ENCODE measurements at regions not wholly inside any gene's neighbourhood (a gene's known extent, or its start where the extent isn't known, plus 50 kb on each side); places are given as distances from the start of the nearest gene placed in this dataset.
"Not testable (repeated sequence)": the region's sequence is repeated elsewhere in the genome, so short reads cannot be mapped to it uniquely, and the experiment has no call there.

DNA sequence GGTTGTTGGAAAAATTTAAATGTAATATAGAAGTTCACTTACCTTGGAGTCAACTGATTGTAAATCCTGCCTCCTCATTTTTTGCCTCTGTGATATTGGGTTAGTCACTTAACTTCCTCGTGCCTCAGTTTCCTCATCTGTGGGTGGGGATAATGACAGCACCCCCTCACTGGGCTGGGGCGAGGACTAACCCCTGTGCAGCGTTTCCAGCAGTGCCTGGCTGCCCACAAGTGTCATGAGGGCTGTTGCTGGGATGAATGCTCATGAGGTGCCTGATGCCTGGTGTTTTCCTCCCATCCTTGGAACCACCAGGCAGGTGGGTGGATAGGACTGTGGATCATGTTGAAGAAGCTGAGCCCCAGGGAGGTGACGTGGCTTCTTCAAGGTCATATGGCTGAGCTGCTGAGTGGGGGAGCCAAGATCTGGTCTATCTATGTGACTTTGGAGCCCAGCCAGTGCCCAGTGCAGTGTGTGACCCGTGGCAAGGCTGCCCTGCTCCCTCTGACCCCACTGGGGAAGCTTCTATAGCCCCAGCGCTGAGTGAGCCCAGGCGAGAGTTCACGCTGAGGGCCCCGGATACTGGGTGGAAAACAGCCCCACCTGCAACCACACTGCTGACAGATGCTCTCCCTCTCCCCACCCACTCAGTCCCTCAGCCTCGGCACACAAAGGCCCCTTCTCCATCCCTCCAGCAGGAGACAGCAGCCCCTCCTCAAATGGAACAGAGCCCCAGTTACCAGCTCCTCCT is 446.0 kb downstream of the PTPRU start:
- DNase-seq: no peak

- not testable (repeated sequence) for DNase-seq
These were observed 445.1 kb downstream of the PTPRU start for GRCh38 chr1:29681416-29681815.

- DNase-seq: no peak
These were observed 443.7 kb downstream of the PTPRU start for GRCh38 chr1:29679828-29680558.

GRCh38 chr1:29679316-29679715 is 443.0 kb downstream of the PTPRU start:
- no peak for DNase-seq

- no peak for DNase-seq
These were observed 441.0 kb downstream of the PTPRU start for GRCh38 chr1:29677028-29678024.

GRCh38 chr1:29676496-29676895 is 440.2 kb downstream of the PTPRU start:
- no peak for DNase-seq

DNA sequence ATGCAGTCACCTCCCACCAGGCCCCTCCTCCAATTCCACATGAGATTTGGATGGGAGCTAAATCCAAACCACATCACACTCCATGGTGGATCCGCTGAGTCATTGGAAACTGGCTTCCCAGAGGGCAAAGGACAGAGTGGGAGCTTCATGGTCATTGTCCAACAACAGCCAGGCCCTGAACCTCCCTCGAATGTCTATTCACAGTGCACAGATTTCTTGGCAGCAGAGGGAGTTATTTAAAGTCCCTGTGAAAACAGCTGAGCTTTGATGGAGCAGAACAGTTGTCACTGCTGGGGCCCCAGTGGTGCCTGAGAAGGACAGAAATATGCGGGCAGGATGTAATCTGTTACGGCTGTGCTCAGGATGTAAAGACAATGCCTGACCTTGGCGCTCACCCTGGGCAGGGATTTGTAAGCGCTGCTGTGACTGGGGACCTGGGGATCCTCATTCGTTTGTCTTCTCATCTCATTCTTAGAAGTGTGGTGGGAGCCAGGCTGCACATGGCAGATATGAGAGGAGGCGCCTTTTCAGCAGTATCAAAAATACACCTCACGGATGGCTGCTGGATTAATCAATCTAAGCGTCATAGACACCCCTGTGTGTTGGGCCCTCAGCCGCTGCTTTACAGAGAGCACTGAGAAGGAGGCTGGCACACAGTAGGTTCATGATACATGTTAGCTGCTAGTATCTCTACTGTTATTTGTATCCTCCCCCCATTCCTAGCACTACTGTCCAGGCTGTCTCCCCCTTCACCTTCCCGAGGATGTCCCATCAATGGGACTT is 439.4 kb downstream of the PTPRU start:
- DNase-seq: no peak

- no peak for DNase-seq
These were observed 438.5 kb downstream of the PTPRU start for GRCh38 chr1:29674627-29675326.

DNA sequence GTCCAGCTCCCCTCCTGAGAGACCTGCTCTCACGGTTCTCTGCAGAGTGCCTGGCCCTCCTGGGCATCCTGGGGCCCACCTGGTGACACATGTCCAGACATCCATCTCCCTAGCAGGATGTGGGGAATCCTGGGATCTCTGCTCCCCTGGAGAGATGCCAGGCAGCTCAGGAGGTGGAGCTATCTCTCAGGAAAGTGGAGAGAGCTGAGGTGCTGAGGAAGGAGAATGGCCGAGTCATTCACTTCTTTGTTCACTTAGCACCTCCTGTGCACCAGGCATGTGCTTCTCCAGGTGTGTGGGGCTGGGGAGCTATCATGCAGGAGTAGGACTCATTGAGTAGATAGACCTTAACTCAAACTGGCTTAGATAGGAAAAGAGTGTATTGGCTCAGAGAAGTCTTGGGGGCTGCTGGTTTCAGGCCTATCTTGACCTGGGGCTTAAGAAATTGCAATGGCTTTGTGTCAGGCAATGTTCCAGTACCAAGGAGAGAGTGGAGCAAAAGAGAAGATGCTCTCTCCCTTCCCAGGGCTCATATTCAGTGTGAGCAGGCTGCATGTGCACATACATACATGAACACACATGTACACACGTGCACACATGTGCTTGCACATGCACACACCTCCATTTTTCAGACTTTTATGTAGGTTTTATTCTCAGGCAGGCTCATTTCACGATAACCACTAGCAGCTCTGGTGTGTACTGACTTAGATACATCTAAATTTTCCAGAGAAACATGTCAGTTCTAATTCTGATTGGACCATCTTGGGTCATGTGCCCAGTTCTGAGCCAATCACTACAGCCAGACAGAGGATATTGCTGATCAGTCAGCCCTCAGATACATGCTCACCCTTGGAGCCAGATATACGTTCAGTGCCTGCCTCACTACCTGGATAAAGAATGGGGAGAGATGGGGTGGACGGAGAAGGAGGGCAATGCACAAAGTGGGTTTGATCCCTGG is 437.6 kb downstream of the PTPRU start:
- no peak for DNase-seq

DNA sequence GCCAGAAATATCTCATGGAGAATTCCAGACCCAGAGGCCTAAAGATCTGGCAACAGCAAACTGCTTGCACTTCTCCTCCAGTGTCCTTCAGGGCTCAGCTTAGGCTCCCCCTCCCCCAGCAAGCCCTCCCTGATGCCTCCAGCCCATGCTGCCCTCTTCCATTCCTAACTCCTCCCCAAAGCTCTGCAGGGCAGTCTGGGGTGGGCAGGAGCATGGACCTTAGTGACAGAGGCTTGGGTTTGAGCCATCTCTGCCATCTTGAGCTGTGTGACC is 436.8 kb downstream of the PTPRU start:
- no peak for DNase-seq

DNA sequence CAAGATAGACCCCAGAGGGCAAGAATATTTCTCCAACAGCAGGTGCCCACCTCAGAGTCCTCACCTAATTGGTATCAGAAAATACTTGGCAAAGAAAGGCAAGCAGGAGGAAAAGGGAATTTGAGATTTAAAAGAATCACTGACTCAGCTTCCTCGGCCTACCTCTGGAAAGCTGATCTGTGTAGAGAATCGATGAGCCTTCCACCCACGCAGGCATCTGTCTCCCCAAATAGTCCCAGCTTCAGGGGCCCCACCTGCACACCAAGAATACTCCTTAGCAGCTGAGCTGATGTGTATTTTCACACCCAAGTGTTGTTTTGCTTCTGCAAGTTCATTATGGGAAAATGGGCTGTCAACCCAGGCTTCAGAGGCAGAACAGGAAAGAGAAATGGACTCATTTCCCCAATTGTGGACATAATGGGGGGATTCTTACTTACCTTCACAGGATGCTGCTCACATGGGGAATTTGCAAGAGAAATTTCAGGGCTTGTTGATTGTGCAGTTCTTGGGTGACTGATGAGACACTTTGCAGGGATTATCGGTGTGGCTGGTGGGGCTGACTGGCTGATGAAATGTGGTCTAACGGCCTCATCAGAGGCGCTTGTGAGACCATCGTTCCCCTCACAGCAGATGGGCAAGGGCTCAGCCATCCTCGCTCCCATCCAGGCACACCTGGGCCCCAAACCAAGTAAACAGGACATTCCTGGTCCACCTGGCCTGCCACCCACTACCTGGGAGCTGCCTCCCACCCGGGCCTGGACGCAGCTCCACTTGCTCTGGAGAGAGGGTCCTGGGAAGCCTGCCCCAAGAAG is 436.3 kb downstream of the PTPRU start:
- no peak for DNase-seq

GRCh38 chr1:29671446-29672356 is 435.4 kb downstream of the PTPRU start:
- no peak for DNase-seq

- no peak for DNase-seq
These were observed 434.4 kb downstream of the PTPRU start for GRCh38 chr1:29670752-29671151.

- DNase-seq: no peak
These were observed 433.6 kb downstream of the PTPRU start for GRCh38 chr1:29669912-29670311.

- no peak for DNase-seq
These were observed 433.0 kb downstream of the PTPRU start for GRCh38 chr1:29669158-29669871.

- DNase-seq: no peak
These were observed 432.3 kb downstream of the PTPRU start for GRCh38 chr1:29668551-29669157.

DNA sequence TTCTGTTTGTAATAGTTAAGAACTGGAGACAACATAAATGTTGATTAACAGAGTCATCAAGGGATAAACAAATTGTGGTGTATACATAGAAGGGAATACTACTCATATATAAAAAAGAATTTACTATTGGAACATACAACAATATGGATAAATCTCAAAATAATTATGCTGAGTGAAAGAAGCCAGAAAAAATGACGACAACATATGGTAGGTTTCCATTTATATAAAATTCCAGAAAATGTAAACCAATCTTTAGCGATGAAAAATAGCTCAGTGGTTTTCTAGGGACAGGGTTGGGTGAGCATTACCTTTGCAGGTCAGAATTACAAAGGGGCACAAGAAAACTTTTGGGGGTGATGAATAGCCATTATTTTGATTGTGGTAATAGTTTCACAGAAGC is 431.6 kb downstream of the PTPRU start:
- DNase-seq: no peak

DNA sequence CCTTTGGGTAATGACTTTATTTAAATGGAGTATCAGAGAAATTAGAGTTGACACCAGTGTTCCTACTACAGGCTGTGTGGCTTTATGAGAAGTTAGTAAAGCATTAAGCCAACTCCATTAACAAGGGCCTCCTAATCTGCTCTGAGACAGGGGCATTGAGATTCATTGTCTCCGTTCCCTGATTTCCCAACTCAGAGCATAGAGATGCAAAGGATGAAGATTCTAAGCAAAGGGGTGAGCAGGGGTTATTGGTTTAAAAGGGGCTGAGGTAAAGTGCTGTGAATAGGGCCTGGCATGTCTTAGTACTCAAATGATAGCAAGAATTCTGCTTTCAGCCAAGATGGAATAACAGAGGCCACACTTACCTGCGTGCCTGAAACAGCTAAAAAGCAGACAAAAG is 428.4 kb downstream of the PTPRU start:
- DNase-seq: no peak
